ENCODE measurements at regions not wholly inside any gene's neighbourhood (a gene's known extent, or its start where the extent isn't known, plus 50 kb on each side); places are given as distances from the start of the nearest gene placed in this dataset.

GRCh38 chr2:120502357-120502756, 156.4 kb downstream of the INHBB start:
- Histone ChIP-seq H3K27me3 (ENCODE audit: insufficient read depth, low read length) (no peaks in the 10 kb centered on the region), H3K9me3 (ENCODE audit: control insufficient read depth, low read depth, low read length) (no peaks in the 10 kb centered on the region), H2BK5ac (ENCODE audit: insufficient read length, low read length) (no peak overlapping the region), H3K79me2 (ENCODE audit: insufficient read depth, low read length) (no peaks in the 10 kb centered on the region), H3K23me2 (ENCODE audit: insufficient read length, low read depth, low read length, poor library complexity, severe bottlenecking) (no peaks in the 10 kb centered on the region), H2BK12ac (ENCODE audit: insufficient read length, low read depth, low read length) (no peak overlapping the region), H3T11ph (ENCODE audit: low read length) (no peak overlapping the region), H3K14ac (ENCODE audit: insufficient read depth, low read length) (peak overlapping the region; percentile 26; the same call in 1 of the 2 replicates), H2AK5ac (ENCODE audit: insufficient read length, low read length) (no peak overlapping the region), H4K20me1 (ENCODE audit: control insufficient read depth, insufficient read depth, insufficient read length) (no peaks in the 10 kb centered on the region), H3K4ac (ENCODE audit: low read depth, low read length) (no peak overlapping the region), H3K79me1 (ENCODE audit: insufficient read depth, low read depth, low read length, poor library complexity, severe bottlenecking) (no peaks in the 10 kb centered on the region), H3K4me1 (ENCODE audit: insufficient read depth, low read length) (no peaks in the 10 kb centered on the region), H2BK15ac (ENCODE audit: low read depth, low read length) (no peak overlapping the region), H3K9ac (ENCODE audit: extremely low read depth, insufficient read length, low read length) (no peak overlapping the region), H3K56ac (ENCODE audit: insufficient read length, low read depth, low read length) (no peak overlapping the region), H2BK20ac (ENCODE audit: low read depth, low read length, poor library complexity, severe bottlenecking) (no peak overlapping the region), H4K91ac (ENCODE audit: insufficient read length, low read depth, low read length) (no peak overlapping the region), H2AFZ (ENCODE audit: low read length) (no peak overlapping the region), H3K27ac (ENCODE audit: insufficient read length, low read depth, low read length) (no peak overlapping the region), H3K18ac (ENCODE audit: insufficient read length, low read depth, low read length) (no peak overlapping the region), H4K5ac (ENCODE audit: insufficient read length, low read depth, low read length) (no peak overlapping the region), H2BK120ac (ENCODE audit: low read depth, low read length, poor library complexity, severe bottlenecking) (no peak overlapping the region), H3K4me2 (ENCODE audit: insufficient read depth, insufficient read length, low read length) (no peak overlapping the region), H4K8ac (replicated peaks; ENCODE audit: insufficient read length, low read depth, low read length) (no peak overlapping the region), H3K23ac (ENCODE audit: insufficient read length, low read depth, low read length) (no peak overlapping the region)
- Mint-ChIP-seq H3K27ac (no peak overlapping the region; a peak in 1 of 7 replicates), H3K36me3 (ENCODE audit: insufficient read depth in 1 of 3, low read depth in 3 of 3) (no peaks in the 10 kb centered on the region), H3K4me1 (peaks cover 0 to 3% of the 10 kb centered on the region in 2 experiments; a peak in 1 of 4 replicates), H3K4me3 (no peak overlapping the region), H3K9me3 (no peaks in the 10 kb centered on the region; a peak in 1 of 5 replicates), H3K27me3 (ENCODE audit: low read depth) (peaks cover 95% of the 10 kb centered on the region)
- no peak for DNase-seq
- WGBS (ENCODE audit: extremely low coverage, insufficient read length, low lambda C conversion rate): no CpG with 5 or more reads among the region's 6 CpGs
- TF ChIP-seq CTCF (conservative IDR thresholded peaks at IDR 0.05): no peak

Data from H9 (cell line).